ENCODE measurements at regions not wholly inside any gene's neighbourhood (a gene's known extent, or its start where the extent isn't known, plus 50 kb on each side); places are given as distances from the start of the nearest gene placed in this dataset.

- no peak for TF ChIP-seq CTCF (IDR thresholded peaks at IDR 0.05; ENCODE audit: insufficient read depth, low read length, poor library complexity, severe bottlenecking)
- no peaks in the 10 kb centered on the region for H3K36me3 ChIP-seq (ENCODE audit: control insufficient read depth, insufficient read depth, low read length)
- H3K4me3 ChIP-seq (replicated peaks; ENCODE audit: low read depth, low read length) = no peak overlapping the region
- H3K27me3 ChIP-seq (replicated peaks; ENCODE audit: control insufficient read depth, insufficient read depth, low read length) = no peaks in the 10 kb centered on the region; the same call in 1 of the 2 replicates
- DNase-seq (ENCODE audit: extremely low read depth, insufficient read length) = no peak
Observed at GRCh38 chr2:240295256-240296103, 140.0 kb upstream of the GPC1 start.

GRCh38 chr2:240296104-240296406 lies 139.4 kb upstream of the GPC1 start:
- DNase-seq (ENCODE audit: extremely low read depth, insufficient read length) = no peak
- Histone ChIP-seq H3K36me3 (ENCODE audit: control insufficient read depth, insufficient read depth, low read length) (no peaks in the 10 kb centered on the region), H3K27me3 (replicated peaks; ENCODE audit: control insufficient read depth, insufficient read depth, low read length) (no peaks in the 10 kb centered on the region; the same call in 1 of the 2 replicates), H3K4me3 (replicated peaks; ENCODE audit: low read depth, low read length) (no peak overlapping the region)
- TF ChIP-seq CTCF (IDR thresholded peaks at IDR 0.05; ENCODE audit: insufficient read depth, low read length, poor library complexity, severe bottlenecking) = no peak

- no peak for DNase-seq (ENCODE audit: extremely low read depth, insufficient read length)
- TF ChIP-seq CTCF (IDR thresholded peaks at IDR 0.05; ENCODE audit: insufficient read depth, low read length, poor library complexity, severe bottlenecking) = no peak
- Histone ChIP-seq H3K36me3 (ENCODE audit: control insufficient read depth, insufficient read depth, low read length) (no peaks in the 10 kb centered on the region), H3K27me3 (replicated peaks; ENCODE audit: control insufficient read depth, insufficient read depth, low read length) (no peaks in the 10 kb centered on the region; the same call in 1 of the 2 replicates), H3K4me3 (replicated peaks; ENCODE audit: low read depth, low read length) (no peak overlapping the region)
Observed at GRCh38 chr2:240296476-240297255, 138.8 kb upstream of the GPC1 start.

DNA sequence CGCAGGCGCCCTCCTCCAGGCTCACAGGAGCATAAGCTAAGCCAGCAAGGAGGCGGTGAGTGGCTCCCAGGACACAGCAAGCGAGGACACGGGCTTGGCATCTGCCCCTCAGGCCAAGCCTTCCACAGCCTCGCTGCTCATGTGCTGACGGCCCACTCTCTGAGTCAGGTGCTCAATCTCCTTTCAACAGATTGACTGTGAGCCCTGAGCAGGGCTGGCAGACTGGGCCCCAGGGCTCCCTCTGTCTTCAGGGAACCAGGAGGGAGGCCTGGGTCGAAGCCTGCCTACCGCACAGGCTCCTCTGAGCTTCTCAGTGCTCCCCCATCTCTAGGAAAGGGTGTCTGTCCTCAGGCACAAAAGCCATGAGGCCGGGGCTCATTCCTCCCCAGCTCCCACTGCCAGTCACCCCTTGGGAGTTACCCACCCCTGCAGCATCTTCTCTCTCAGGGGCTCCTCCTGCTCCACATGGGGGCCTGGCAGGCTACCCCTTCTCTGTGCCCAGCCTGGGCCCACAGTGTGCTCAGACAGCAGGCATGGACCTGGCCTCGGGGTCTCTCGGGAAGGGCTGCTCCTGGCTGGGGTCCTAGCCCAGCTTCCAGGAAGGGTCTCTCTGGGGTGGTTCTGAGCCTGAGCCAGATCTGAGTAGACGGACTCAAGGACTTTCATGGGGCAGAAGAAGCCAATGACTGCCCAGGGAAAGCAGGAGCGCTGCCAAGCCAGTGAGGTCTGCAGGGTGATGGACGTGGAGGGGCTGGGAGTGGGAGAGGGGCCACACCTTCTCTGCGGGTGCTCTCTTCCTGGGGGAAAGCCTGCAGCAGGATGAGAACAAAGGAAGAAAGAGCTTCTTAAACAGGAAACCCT lies 138.0 kb upstream of the GPC1 start:
- Histone ChIP-seq H3K36me3 (ENCODE audit: control insufficient read depth, insufficient read depth, low read length) (no peaks in the 10 kb centered on the region), H3K27me3 (replicated peaks; ENCODE audit: control insufficient read depth, insufficient read depth, low read length) (no peaks in the 10 kb centered on the region; the same call in 1 of the 2 replicates), H3K4me3 (replicated peaks; ENCODE audit: low read depth, low read length) (no peak overlapping the region)
- TF ChIP-seq CTCF (IDR thresholded peaks at IDR 0.05; ENCODE audit: insufficient read depth, low read length, poor library complexity, severe bottlenecking) = no peak
- no peak for DNase-seq (ENCODE audit: extremely low read depth, insufficient read length)

- no peak for TF ChIP-seq CTCF (IDR thresholded peaks at IDR 0.05; ENCODE audit: insufficient read depth, low read length, poor library complexity, severe bottlenecking)
Observed at GRCh38 chr2:240298117-240298790, 137.2 kb upstream of the GPC1 start.

More at GRCh38 chr2:240298117-240298790, 137.2 kb upstream of the GPC1 start:
- Histone ChIP-seq H3K4me3 (replicated peaks; ENCODE audit: low read depth, low read length) (no peak overlapping the region), H3K36me3 (ENCODE audit: control insufficient read depth, insufficient read depth, low read length) (no peaks in the 10 kb centered on the region), H3K27me3 (replicated peaks; ENCODE audit: control insufficient read depth, insufficient read depth, low read length) (no peaks in the 10 kb centered on the region; the same call in 1 of the 2 replicates)
- DNase-seq (ENCODE audit: extremely low read depth, insufficient read length) = no peak

All from GM06990 (cell line).